H1 (cell line): ENCODE measurements at regions not wholly inside any gene's neighbourhood (a gene's known extent, or its start where the extent isn't known, plus 50 kb on each side); places are given as distances from the start of the nearest gene placed in this dataset.

Experiments
- CTCF ChIA-PET: fragments of 300-600 bp; sonication (Branson Sonifier 250); formaldehyde crosslinking; loops from one replicate; lab custom pipeline; 2021; ENCODE audit not compliant: partially characterized antibody; lab: Charles Lee
- POLR2A ChIA-PET: fragments of 300-600 bp; sonication (Branson Sonifier 250); formaldehyde crosslinking; loops from one replicate; lab custom pipeline; 2021; ENCODE audit warnings: inconsistent platforms; ENCODE audit not compliant: partially characterized antibody; lab: Charles Lee
- DNase-seq, 2 experiments: peaks; one replicate each; pipeline versions ENCODE4 v3.0.0 to v3.0.0-alpha.2; 2010 to 2022; ENCODE audit warnings: low spot score in 2 of 2, low read depth in 1 of 2, mixed read lengths in 1 of 2
- FAIRE-seq: peaks from 2 replicates; lab custom pipeline; 2011; peaks lifted over from hg19 to GRCh38; lab: Jason Lieb, UNC
- H2AFZ ChIP-seq: 2 replicates; pipeline ENCODE4 v1.8.1; 2012; ENCODE audit warnings: low read length, inconsistent platforms
- H2AK5ac ChIP-seq: 2 replicates; pipeline ENCODE4 v1.6.1; 2013; ENCODE audit warnings: low read depth, low read length
- H2BK120ac ChIP-seq: replicated peaks from 2 replicates; pipeline ENCODE3; 2013; ENCODE audit warnings: low read depth, low read length, inconsistent platforms
- H2BK12ac ChIP-seq: 2 replicates; pipeline ENCODE4 v1.6.1; 2013; ENCODE audit warnings: low read depth, low read length
- H2BK15ac ChIP-seq: 2 replicates; pipeline ENCODE4 v1.6.1; 2013; ENCODE audit warnings: low read length
- H2BK20ac ChIP-seq: 2 replicates; pipeline ENCODE4 v1.6.1; 2013; ENCODE audit warnings: low read length
- H2BK5ac ChIP-seq: 2 replicates; pipeline ENCODE4 v1.6.1; 2013; ENCODE audit warnings: low read depth, low read length
- H3K14ac ChIP-seq: 2 replicates; pipeline ENCODE4 v1.6.1; 2013; ENCODE audit warnings: inconsistent platforms; ENCODE audit not compliant: insufficient read length
- H3K18ac ChIP-seq: 2 replicates; pipeline ENCODE4 v1.6.1; 2013; ENCODE audit warnings: low read length; ENCODE audit errors: extremely low read depth
- H3K23ac ChIP-seq: 2 replicates; pipeline ENCODE4 v1.6.1; 2013; ENCODE audit warnings: inconsistent platforms; ENCODE audit not compliant: insufficient read length
- H3K23me2 ChIP-seq: 2 replicates; pipeline ENCODE4 v1.6.1; 2013; ENCODE audit warnings: low read depth, low read length
- H3K27ac ChIP-seq: 2 replicates; pipeline ENCODE4 v1.6.1; 2011; ENCODE audit warnings: low read depth, low read length, inconsistent platforms
- H3K27me3 ChIP-seq, 4 experiments: replicated peaks in 1 of 4; 1 replicate in 1 of 4; 2 replicates in 3 of 4; pipeline versions ENCODE4 v1.6.1 to v1.8.1; 2011 to 2013; ENCODE audit warnings: low read length in 3 of 4, mild to moderate bottlenecking in 3 of 4, inconsistent platforms in 2 of 4, mixed read lengths in 2 of 4, moderate library complexity in 1 of 4; ENCODE audit not compliant: control insufficient read depth in 3 of 4, insufficient read depth in 3 of 4; ENCODE audit errors: extremely low read depth in 1 of 4
- H3K36me3 ChIP-seq, 4 experiments: 2 replicates each; pipeline versions ENCODE4 v1.6.1 to v1.8.1; 2011 to 2013; ENCODE audit warnings: mild to moderate bottlenecking in 4 of 4, low read length in 3 of 4, moderate library complexity in 2 of 4, control low read depth in 1 of 4, inconsistent platforms in 1 of 4; ENCODE audit not compliant: insufficient read depth in 4 of 4, control insufficient read depth in 2 of 4
- H3K4ac ChIP-seq: replicated peaks from 2 replicates; pipeline ENCODE3; 2013; ENCODE audit warnings: low read length, low read depth, mixed read lengths, inconsistent platforms; ENCODE audit not compliant: insufficient read length
- H3K4me1 ChIP-seq, 4 experiments: replicated peaks in 1 of 4; 1 replicate in 1 of 4; 2 replicates in 3 of 4; pipeline versions ENCODE4 v1.6.1 to v1.8.1; 2011 to 2013; ENCODE audit warnings: low read length in 3 of 4, inconsistent platforms in 2 of 4, mixed read lengths in 1 of 4; ENCODE audit not compliant: insufficient read depth in 4 of 4, control insufficient read depth in 3 of 4
- H3K4me2 ChIP-seq, 2 experiments: 2 replicates each; pipeline versions ENCODE4 v1.6.1 to v1.8.1; 2011 to 2013; ENCODE audit warnings: low read depth in 2 of 2, low read length in 2 of 2, control low read depth in 1 of 2, inconsistent platforms in 1 of 2, mild to moderate bottlenecking in 1 of 2; ENCODE audit not compliant: insufficient read depth in 1 of 2
- H3K4me3 ChIP-seq, 4 experiments: fragments of 200-600, 300-600 bp in 1 of 4; sonication (generic), shearing (Covaris generic), sonication (Bioruptor Twin) in 1 of 4; 2 replicates each; pipeline versions ENCODE4 v1.5.1 to v1.8.1; 2011 to 2016; ENCODE audit warnings: low read length in 4 of 4, low read depth in 3 of 4, control low read depth in 2 of 4, inconsistent platforms in 2 of 4, mild to moderate bottlenecking in 2 of 4, mixed read lengths in 1 of 4, moderate library complexity in 1 of 4; ENCODE audit not compliant: insufficient read depth in 2 of 4; ENCODE audit errors: extremely low read depth in 1 of 4
- H3K56ac ChIP-seq: replicated peaks from 2 replicates; pipeline ENCODE3; 2013; ENCODE audit warnings: low read depth, mild to moderate bottlenecking, mixed read lengths, low read length, inconsistent platforms; ENCODE audit not compliant: insufficient read length
- H3K79me1 ChIP-seq: 2 replicates; pipeline ENCODE4 v1.6.1; 2013; ENCODE audit warnings: low read depth, low read length, control low read depth
- H3K79me2 ChIP-seq, 2 experiments: 2 replicates each; pipeline versions ENCODE4 v1.6.1 to v1.8.1; 2012 to 2013; ENCODE audit warnings: low read length in 2 of 2, mild to moderate bottlenecking in 2 of 2, inconsistent platforms in 1 of 2; ENCODE audit not compliant: insufficient read depth in 2 of 2, control insufficient read depth in 1 of 2
- H3K9ac ChIP-seq, 4 experiments: replicated peaks in 1 of 4; 1 replicate in 1 of 4; 2 replicates in 3 of 4; pipeline versions ENCODE4 v1.6.1 to v1.8.1; 2011 to 2013; ENCODE audit warnings: low read depth in 3 of 4, low read length in 3 of 4, control low read depth in 2 of 4, mild to moderate bottlenecking in 2 of 4, moderate library complexity in 2 of 4, inconsistent platforms in 1 of 4; ENCODE audit errors: extremely low read depth in 1 of 4
- H3K9me3 ChIP-seq, 2 experiments: 2 replicates each; pipeline versions ENCODE4 v1.6.1 to v1.8.1; 2012 to 2013; ENCODE audit warnings: mild to moderate bottlenecking in 2 of 2, moderate library complexity in 2 of 2, control low read depth in 1 of 2, inconsistent platforms in 1 of 2, low read depth in 1 of 2, low read length in 1 of 2, mixed read lengths in 1 of 2; ENCODE audit not compliant: insufficient read depth in 2 of 2
- H4K20me1 ChIP-seq, 2 experiments: replicated peaks in 1 of 2; 2 replicates each; pipeline versions ENCODE3 to v1.8.1; 2011 to 2013; ENCODE audit warnings: inconsistent platforms in 2 of 2, low read length in 2 of 2, mild to moderate bottlenecking in 1 of 2; ENCODE audit not compliant: insufficient read depth in 2 of 2, control insufficient read depth in 1 of 2
- H4K5ac ChIP-seq: 2 replicates; pipeline ENCODE4 v1.6.1; 2013; ENCODE audit warnings: low read length, low read depth, mixed read lengths, inconsistent platforms; ENCODE audit not compliant: insufficient read length
- H4K8ac ChIP-seq: 2 replicates; pipeline ENCODE4 v1.8.0; 2013; ENCODE audit warnings: mild to moderate bottlenecking, moderate library complexity, low read length, inconsistent platforms; ENCODE audit not compliant: insufficient read depth; ENCODE audit errors: extremely low read depth
- H4K91ac ChIP-seq: replicated peaks from 2 replicates; pipeline ENCODE3; 2013; ENCODE audit warnings: low read length, mixed read lengths, inconsistent platforms; ENCODE audit not compliant: insufficient read length
- MAFK ChIP-seq: IDR thresholded peaks from 2 replicates; pipeline ENCODE4 v1.6.1; 2012; ENCODE audit warnings: low read depth, mild to moderate bottlenecking, improper control_type of control experiment, low read length
- SIN3A ChIP-seq, 2 experiments: IDR thresholded peaks in 1 of 2; conservative IDR thresholded peaks in 1 of 2; 2 replicates each; pipeline ENCODE4 v1.6.1; 2011 to 2012; ENCODE audit warnings: low read length in 2 of 2, improper control_type of control experiment in 1 of 2, low read depth in 1 of 2, mild to moderate bottlenecking in 1 of 2
- WGBS, 2 experiments: shearing (Covaris generic) in 1 of 2; methylation state at CpG; one replicate each; pipeline versions ENCODE4 v1.1.6 to v1.1.7; 2013 to 2015; ENCODE audit warnings: low lambda C conversion rate in 2 of 2, mixed read lengths in 2 of 2, inconsistent platforms in 1 of 2, low coverage in 1 of 2, missing lambda C conversion rate in 1 of 2; ENCODE audit not compliant: insufficient replicate concordance in 2 of 2, insufficient coverage in 1 of 2, insufficient read length in 1 of 2; ENCODE audit errors: extremely low coverage in 1 of 2, missing lambda C conversion rate in 1 of 2; 5-methylcytosine and 5-hydroxymethylcytosine counted together

- Histone ChIP-seq H3K9me3 (no peaks in the 10 kb centered on the region), H3K79me1 (no peaks in the 10 kb centered on the region), H3K18ac (no peak overlapping the region), H3K36me3 (no peaks in the 10 kb centered on the region), H3K4me1 (no peaks in the 10 kb centered on the region), H3K56ac (no peak overlapping the region), H4K8ac (no peak overlapping the region), H3K27me3 (no peaks in the 10 kb centered on the region), H3K23ac (no peak overlapping the region), H3K23me2 (no peaks in the 10 kb centered on the region), H2BK12ac (no peak overlapping the region), H4K20me1 (no peaks in the 10 kb centered on the region), H3K27ac (no peak overlapping the region), H3K4me3 (no peak overlapping the region), H2BK20ac (no peak overlapping the region), H3K14ac (no peak overlapping the region), H3K79me2 (no peaks in the 10 kb centered on the region), H3K4ac (no peak overlapping the region), H2BK5ac (no peak overlapping the region), H3K4me2 (no peak overlapping the region), H4K5ac (no peak overlapping the region), H3K9ac (no peak overlapping the region), H2AK5ac (no peak overlapping the region), H2BK15ac (no peak overlapping the region), H4K91ac (no peak overlapping the region), H2BK120ac (no peak overlapping the region), H2AFZ (no peak overlapping the region)
- DNase-seq = no peak
- no peak for TF ChIP-seq SIN3A (conservative IDR thresholded peaks at IDR 0.05 in 1 of 2, IDR thresholded peaks at IDR 0.05 in 1 of 2; ENCODE audit: low read depth in 1 of 2, low read length in 2 of 2)
- no peak for TF ChIP-seq MAFK
- no peak for FAIRE-seq
- POLR2A ChIA-PET = no interaction called here
- 85% methylated on average over 5 of the region's 5 CpGs; no CpG with 5 or more reads in 1 of the 2 experiments for WGBS, 2 experiments
- CTCF ChIA-PET = no interaction called here
Measured at GRCh38 chr2:151021747-151022452, 239.8 kb downstream of the RBM43 start.
